ENCODE measurements at regions not wholly inside any gene's neighbourhood (a gene's known extent, or its start where the extent isn't known, plus 50 kb on each side); places are given as distances from the start of the nearest gene placed in this dataset.

- Mint-ChIP-seq H3K27me3 (ENCODE audit: insufficient read depth) (no peaks in the 10 kb centered on the region), H3K9me3 (peaks cover 39% of the 10 kb centered on the region), H3K4me3 (no peak overlapping the region), H3K27ac (no peak overlapping the region), H3K36me3 (ENCODE audit: low read depth) (0 out of 2 replicates have a peak, but pooled peaks cover 4% of the 10 kb centered on the region), H3K4me1 (ENCODE audit: low read depth) (no peaks in the 10 kb centered on the region)
- DNase-seq, result no peak
- no peak for TF ChIP-seq CTCF (IDR thresholded peaks at IDR 0.05)
Measured at GRCh38 chr3:96259299-96259698, 555.1 kb upstream of the EPHA6 start.

- no peak overlapping the region for H3K27ac Mint-ChIP-seq
Measured at GRCh38 chr3:96264701-96265100, 549.7 kb upstream of the EPHA6 start.

GRCh38 chr3:96266395-96267190 lies 547.8 kb upstream of the EPHA6 start:
- H3K4me1 Mint-ChIP-seq (ENCODE audit: low read depth), result no peaks in the 10 kb centered on the region
- no peak overlapping the region for H3K27ac Mint-ChIP-seq
- H3K9me3 Mint-ChIP-seq, result peaks cover 44% of the 10 kb centered on the region
- H3K27me3 Mint-ChIP-seq (ENCODE audit: insufficient read depth), result no peaks in the 10 kb centered on the region
- no peak for TF ChIP-seq CTCF (IDR thresholded peaks at IDR 0.05)
- DNase-seq, result no peak
- H3K36me3 Mint-ChIP-seq (ENCODE audit: low read depth), result no peaks in the 10 kb centered on the region
- no peak overlapping the region for H3K4me3 Mint-ChIP-seq

More at GRCh38 chr3:96264701-96265100, 549.7 kb upstream of the EPHA6 start:
- H3K36me3 Mint-ChIP-seq (ENCODE audit: low read depth), result no peaks in the 10 kb centered on the region
- H3K4me1 Mint-ChIP-seq (ENCODE audit: low read depth), result no peaks in the 10 kb centered on the region
- H3K27me3 Mint-ChIP-seq (ENCODE audit: insufficient read depth), result no peaks in the 10 kb centered on the region
- H3K9me3 Mint-ChIP-seq, result peaks cover 63% of the 10 kb centered on the region
- DNase-seq, result no peak
- H3K4me3 Mint-ChIP-seq, result no peak overlapping the region
- no peak for TF ChIP-seq CTCF (IDR thresholded peaks at IDR 0.05)

GRCh38 chr3:96267577-96267976 lies 546.8 kb upstream of the EPHA6 start:
- Mint-ChIP-seq H3K4me1 (ENCODE audit: low read depth) (no peaks in the 10 kb centered on the region), H3K27ac (no peak overlapping the region), H3K4me3 (no peak overlapping the region), H3K9me3 (peaks cover 41% of the 10 kb centered on the region), H3K27me3 (ENCODE audit: insufficient read depth) (no peaks in the 10 kb centered on the region), H3K36me3 (ENCODE audit: low read depth) (no peaks in the 10 kb centered on the region)
- no peak for DNase-seq
- TF ChIP-seq CTCF (IDR thresholded peaks at IDR 0.05), result no peak

GRCh38 chr3:96294143-96294542 lies 520.3 kb upstream of the EPHA6 start:
- H3K4me3 Mint-ChIP-seq, result no peak overlapping the region
- H3K36me3 Mint-ChIP-seq (ENCODE audit: low read depth), result 0 out of 2 replicates have a peak, but pooled peaks cover 3% of the 10 kb centered on the region
- H3K9me3 Mint-ChIP-seq, result peaks cover 32% of the 10 kb centered on the region
- TF ChIP-seq CTCF (IDR thresholded peaks at IDR 0.05), result no peak
- H3K4me1 Mint-ChIP-seq (ENCODE audit: low read depth), result no peaks in the 10 kb centered on the region
- no peaks in the 10 kb centered on the region for H3K27me3 Mint-ChIP-seq (ENCODE audit: insufficient read depth)
- no peak for DNase-seq
- no peak overlapping the region for H3K27ac Mint-ChIP-seq
